ENCODE measurements at regions not wholly inside any gene's neighbourhood (a gene's known extent, or its start where the extent isn't known, plus 50 kb on each side); places are given as distances from the start of the nearest gene placed in this dataset.
"Not testable (repeated sequence)": the region's sequence is repeated elsewhere in the genome, so short reads cannot be mapped to it uniquely, and the experiment has no call there.

GRCh38 chr2:45120546-45120945, 111.3 kb upstream of the SIX2 start:
- FAIRE-seq (no peak), DNase-seq (ENCODE audit: low spot score) (no peak)

- FAIRE-seq (peak; percentile 78), DNase-seq (ENCODE audit: low spot score) (peak; percentile 92)
Measured at GRCh38 chr2:45119855-45120254, 110.6 kb upstream of the SIX2 start.

GRCh38 chr2:45119038-45119437, 109.8 kb upstream of the SIX2 start:
- DNase-seq (ENCODE audit: low spot score) (peak; percentile 80), FAIRE-seq (peak; percentile 72)

- DNase-seq (ENCODE audit: low spot score) (no peak), FAIRE-seq (no peak)
Measured at GRCh38 chr2:45117383-45117782, 108.1 kb upstream of the SIX2 start.

GRCh38 chr2:45115181-45115580, 105.9 kb upstream of the SIX2 start:
- DNase-seq (ENCODE audit: low spot score) (no peak), FAIRE-seq (no peak)

GRCh38 chr2:45114221-45114955, 105.1 kb upstream of the SIX2 start:
- FAIRE-seq (no peak), DNase-seq (ENCODE audit: low spot score) (no peak)

- no peak for FAIRE-seq
- no peak for DNase-seq (ENCODE audit: low spot score)
Measured at GRCh38 chr2:45112750-45113149, 103.5 kb upstream of the SIX2 start.

GRCh38 chr2:45105050-45105582, 95.9 kb upstream of the SIX2 start:
- FAIRE-seq (no peak), DNase-seq (ENCODE audit: low spot score) (no peak)

GRCh38 chr2:45104429-45104828, 95.2 kb upstream of the SIX2 start:
- no peak for FAIRE-seq
- DNase-seq (ENCODE audit: low spot score) = no peak

GRCh38 chr2:45103351-45104345, 94.4 kb upstream of the SIX2 start:
- DNase-seq (ENCODE audit: low spot score) = no peak
- no peak for FAIRE-seq

- DNase-seq (ENCODE audit: low spot score) = no peak
- no peak for FAIRE-seq
Measured at GRCh38 chr2:45102579-45103117, 93.4 kb upstream of the SIX2 start.

GRCh38 chr2:45102141-45102540, 92.9 kb upstream of the SIX2 start:
- DNase-seq (ENCODE audit: low spot score) (no peak), FAIRE-seq (no peak)

- DNase-seq (ENCODE audit: low spot score) = no peak
Measured at GRCh38 chr2:45096996-45097395, 87.7 kb upstream of the SIX2 start.

GRCh38 chr2:45096038-45096437, 86.8 kb upstream of the SIX2 start:
- not testable (repeated sequence) for DNase-seq (ENCODE audit: low spot score); FAIRE-seq

More at GRCh38 chr2:45096996-45097395, 87.7 kb upstream of the SIX2 start:
- FAIRE-seq = no peak

GRCh38 chr2:45093663-45094062, 84.4 kb upstream of the SIX2 start:
- FAIRE-seq (no peak), DNase-seq (ENCODE audit: low spot score) (no peak)

GRCh38 chr2:45093181-45093580, 83.9 kb upstream of the SIX2 start:
- FAIRE-seq = no peak
- no peak for DNase-seq (ENCODE audit: low spot score)

GRCh38 chr2:45089554-45090261, 80.5 kb upstream of the SIX2 start:
- no peak for FAIRE-seq

GRCh38 chr2:45085487-45085886, 76.2 kb upstream of the SIX2 start:
- FAIRE-seq (no peak), DNase-seq (ENCODE audit: low spot score) (no peak)

More at GRCh38 chr2:45089554-45090261, 80.5 kb upstream of the SIX2 start:
- DNase-seq (ENCODE audit: low spot score) = no peak

GRCh38 chr2:45084361-45085020, 75.2 kb upstream of the SIX2 start:
- DNase-seq (ENCODE audit: low spot score) (no peak), FAIRE-seq (no peak)

GRCh38 chr2:45083175-45083574, 73.9 kb upstream of the SIX2 start:
- FAIRE-seq (no peak), DNase-seq (ENCODE audit: low spot score) (no peak)

- FAIRE-seq = no peak
- DNase-seq (ENCODE audit: low spot score) = no peak
Measured at GRCh38 chr2:45074713-45075112, 65.5 kb upstream of the SIX2 start.

Measured in RCC 7860 (cell line).